ENCODE measurements at regions not wholly inside any gene's neighbourhood (a gene's known extent, or its start where the extent isn't known, plus 50 kb on each side); places are given as distances from the start of the nearest gene placed in this dataset.

GRCh38 chr10:27451054-27451453 is 53.0 kb upstream of the RAB18 start:
- DNase-seq (ENCODE audit: low read depth in 2 of 2) = no peak

GRCh38 chr10:27450225-27450624 is 53.9 kb upstream of the RAB18 start:
- no peak for DNase-seq (ENCODE audit: low read depth in 2 of 2)

- no peak for DNase-seq (ENCODE audit: low read depth in 2 of 2)
These were observed 54.5 kb upstream of the RAB18 start for GRCh38 chr10:27449571-27449970.

- DNase-seq (ENCODE audit: low read depth in 2 of 2) = peak in 1 of 2 experiments; percentile 1
These were observed 55.2 kb upstream of the RAB18 start for GRCh38 chr10:27448921-27449320.

- no peak for DNase-seq (ENCODE audit: low read depth in 2 of 2)
These were observed 56.6 kb upstream of the RAB18 start for GRCh38 chr10:27447540-27447939.

GRCh38 chr10:27446091-27446918 is 57.8 kb upstream of the RAB18 start:
- peak; percentile 34 to 53 for DNase-seq (ENCODE audit: low read depth in 2 of 2)

- no peak for DNase-seq (ENCODE audit: low read depth in 2 of 2)
These were observed 59.0 kb upstream of the RAB18 start for GRCh38 chr10:27445070-27445469.

GRCh38 chr10:27440478-27440877 is 63.6 kb upstream of the RAB18 start:
- DNase-seq (ENCODE audit: low read depth in 2 of 2) = no peak

GRCh38 chr10:27440021-27440420 is 64.1 kb upstream of the RAB18 start:
- no peak for DNase-seq (ENCODE audit: low read depth in 2 of 2)

GRCh38 chr10:27439101-27439500 is 65.0 kb upstream of the RAB18 start:
- no peak for DNase-seq (ENCODE audit: low read depth in 2 of 2)

- no peak for DNase-seq (ENCODE audit: low read depth in 2 of 2)
These were observed 66.3 kb upstream of the RAB18 start for GRCh38 chr10:27437775-27438174.

GRCh38 chr10:27436710-27437109 is 67.4 kb upstream of the RAB18 start:
- no peak for DNase-seq (ENCODE audit: low read depth in 2 of 2)

- no peak for DNase-seq (ENCODE audit: low read depth in 2 of 2)
These were observed 70.1 kb upstream of the RAB18 start for GRCh38 chr10:27433976-27434375.

GRCh38 chr10:27426948-27427467 is 77.1 kb upstream of the RAB18 start:
- DNase-seq (ENCODE audit: low read depth in 2 of 2) = no peak

GRCh38 chr10:27413831-27414348 is 90.2 kb upstream of the RAB18 start:
- no peak for DNase-seq (ENCODE audit: low read depth in 2 of 2)

- no peak for DNase-seq (ENCODE audit: low read depth in 2 of 2)
These were observed 90.7 kb upstream of the RAB18 start for GRCh38 chr10:27413387-27413786.

- no peak for DNase-seq (ENCODE audit: low read depth in 2 of 2)
These were observed 94.0 kb upstream of the RAB18 start for GRCh38 chr10:27410153-27410552.

GRCh38 chr10:27407271-27407670 is 96.8 kb upstream of the RAB18 start:
- no peak for DNase-seq (ENCODE audit: low read depth in 2 of 2)

- no peak for DNase-seq (ENCODE audit: low read depth in 2 of 2)
These were observed 104.2 kb upstream of the RAB18 start for GRCh38 chr10:27399871-27400270.

- DNase-seq (ENCODE audit: low read depth in 2 of 2) = no peak
These were observed 110.1 kb upstream of the RAB18 start for GRCh38 chr10:27393961-27394360.

GRCh38 chr10:27392606-27393005 is 111.5 kb upstream of the RAB18 start:
- DNase-seq (ENCODE audit: low read depth in 2 of 2) = no peak

- DNase-seq (ENCODE audit: low read depth in 2 of 2) = no peak
These were observed 112.2 kb upstream of the RAB18 start for GRCh38 chr10:27391916-27392315.

- DNase-seq (ENCODE audit: low read depth in 2 of 2) = no peak
These were observed 112.8 kb upstream of the RAB18 start for GRCh38 chr10:27391325-27391724.

All from fibroblast of skin of left biceps (primary cell).